Keratinocyte (primary cell): ENCODE measurements at regions not wholly inside any gene's neighbourhood (a gene's known extent, or its start where the extent isn't known, plus 50 kb on each side); places are given as distances from the start of the nearest gene placed in this dataset.

Experiments
- DNase-seq: peaks from one replicate; pipeline ENCODE4 v3.0.0-alpha.2; 2011; ENCODE audit warnings: low read depth, missing footprints, low spot score
- FAIRE-seq: peaks from 2 replicates; lab custom pipeline; 2011; peaks lifted over from hg19 to GRCh38; lab: Jason Lieb, UNC
- H2AFZ ChIP-seq: 2 replicates; pipeline ENCODE4 v1.6.0; 2012; ENCODE audit warnings: low read length, control low read depth, inconsistent platforms; ENCODE audit not compliant: control insufficient read depth
- H3K27ac ChIP-seq: 2 replicates; pipeline ENCODE4 v1.5.1; 2011; ENCODE audit warnings: low read length; ENCODE audit not compliant: control insufficient read depth, insufficient read depth
- H3K27me3 ChIP-seq: 3 replicates; pipeline ENCODE4 v1.6.0; 2011; ENCODE audit warnings: low read length; ENCODE audit not compliant: control insufficient read depth, insufficient read depth; ENCODE audit errors: extremely low read depth
- H3K36me3 ChIP-seq, 2 experiments: 2 replicates in 1 of 2; 3 replicates in 1 of 2; pipeline ENCODE4 v1.5.1; 2011; ENCODE audit warnings: low read length in 2 of 2, mild to moderate bottlenecking in 1 of 2; ENCODE audit not compliant: control insufficient read depth in 2 of 2, insufficient read depth in 2 of 2; ENCODE audit errors: extremely low read depth in 1 of 2
- H3K4me1 ChIP-seq: 3 replicates; pipeline ENCODE4 v1.5.1; 2011; ENCODE audit warnings: low read length; ENCODE audit not compliant: control insufficient read depth, insufficient read depth; ENCODE audit errors: extremely low read depth
- H3K4me2 ChIP-seq: 3 replicates; pipeline ENCODE4 v1.6.0; 2011; ENCODE audit warnings: low read depth, low read length; ENCODE audit not compliant: control insufficient read depth, insufficient read depth; ENCODE audit errors: extremely low read depth
- H3K4me3 ChIP-seq, 3 experiments: fragments of 200-600 bp in 1 of 3; sonication (generic) in 1 of 3; 2 replicates in 2 of 3; 3 replicates in 1 of 3; pipeline ENCODE4 v1.5.1; 2011 to 2016; ENCODE audit warnings: low read length in 3 of 3, mild to moderate bottlenecking in 3 of 3, control low read depth in 2 of 3, inconsistent platforms in 1 of 3, low read depth in 1 of 3, mixed read lengths in 1 of 3, mixed run types in 1 of 3, moderate library complexity in 1 of 3; ENCODE audit not compliant: control insufficient read depth in 2 of 3, insufficient read depth in 2 of 3; ENCODE audit errors: extremely low read depth in 1 of 3
- H3K79me2 ChIP-seq: 2 replicates; pipeline ENCODE4 v1.6.0; 2012; ENCODE audit warnings: low read length; ENCODE audit not compliant: control insufficient read depth, insufficient read depth
- H3K9ac ChIP-seq: 3 replicates; pipeline ENCODE4 v1.6.0; 2011; ENCODE audit warnings: low read length; ENCODE audit not compliant: control insufficient read depth, insufficient read depth; ENCODE audit errors: extremely low read depth
- H3K9me1 ChIP-seq: 3 replicates; pipeline ENCODE4 v1.6.0; 2011; ENCODE audit warnings: low read length; ENCODE audit not compliant: control insufficient read depth, insufficient read depth; ENCODE audit errors: extremely low read depth
- H3K9me3 ChIP-seq: 2 replicates; pipeline ENCODE4 v1.5.1; 2012; ENCODE audit warnings: low read depth, low read length; ENCODE audit not compliant: control insufficient read depth
- H4K20me1 ChIP-seq: 3 replicates; pipeline ENCODE4 v1.6.0; 2011; ENCODE audit warnings: low read length; ENCODE audit not compliant: control insufficient read depth, insufficient read depth; ENCODE audit errors: extremely low read depth
- EZH2 ChIP-seq: IDR thresholded peaks from one replicate; pipeline ENCODE4 v1.6.1; 2012; ENCODE audit warnings: inconsistent platforms, mild to moderate bottlenecking, low read length, moderate library complexity
- dilution Hi-C: fragments of 300-500 bp; cut with MboI; formaldehyde crosslinking; loops from one replicate; pipeline ENCODE4 v1.7.0; 2020; ENCODE audit warnings: low sequenced_read_pairs; ENCODE audit not compliant: extremely low pct_ligation_motif_present
- TF ChIP-seq, protein P1 (sequence below), 3 experiments: IDR thresholded peaks in 1 of 3; conservative IDR thresholded peaks in 1 of 3; optimal IDR thresholded peaks in 1 of 3; 2 replicates in 2 of 3; 3 replicates in 1 of 3; pipeline versions ENCODE3 to v1.5.1; 2011; ENCODE audit warnings: low read length in 3 of 3, mild to moderate bottlenecking in 3 of 3, moderate library complexity in 2 of 3, control low read depth in 1 of 3, inconsistent platforms in 1 of 3; ENCODE audit not compliant: insufficient read depth in 2 of 3; ENCODE audit errors: extremely low read depth in 1 of 3

DNA sequence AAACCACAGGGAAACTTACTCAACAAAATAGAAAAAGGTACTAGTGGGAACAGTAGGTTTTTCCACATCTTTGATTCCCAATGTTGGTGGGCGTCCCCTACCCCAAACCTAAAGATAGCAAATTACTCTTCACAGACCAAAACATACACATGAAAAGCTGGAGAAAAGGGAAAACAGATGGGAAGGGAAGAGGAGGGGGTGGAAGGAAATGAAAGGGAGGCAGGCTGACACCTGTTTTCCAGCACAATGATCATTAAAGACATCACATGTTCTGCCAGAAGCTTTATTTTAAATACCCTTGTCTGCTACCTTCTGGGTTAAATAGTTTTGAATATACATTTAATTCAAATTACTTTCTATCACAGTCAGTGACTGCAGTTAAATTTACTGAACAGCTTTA lies 1617.9 kb upstream of the SEL1L start:
- Histone ChIP-seq H3K27ac (no peak overlapping the region), H3K9me1 (no peaks in the 10 kb centered on the region), H3K9ac (no peak overlapping the region), H3K36me3 (no peaks in the 10 kb centered on the region), H3K27me3 (no peaks in the 10 kb centered on the region), H3K79me2 (no peaks in the 10 kb centered on the region), H2AFZ (no peak overlapping the region), H3K4me1 (no peaks in the 10 kb centered on the region), H3K4me3 (no peak overlapping the region), H4K20me1 (no peaks in the 10 kb centered on the region), H3K4me2 (no peak overlapping the region), H3K9me3 (no peaks in the 10 kb centered on the region)
- no peak for TF ChIP-seq EZH2
- TF ChIP-seq, protein P1, sequence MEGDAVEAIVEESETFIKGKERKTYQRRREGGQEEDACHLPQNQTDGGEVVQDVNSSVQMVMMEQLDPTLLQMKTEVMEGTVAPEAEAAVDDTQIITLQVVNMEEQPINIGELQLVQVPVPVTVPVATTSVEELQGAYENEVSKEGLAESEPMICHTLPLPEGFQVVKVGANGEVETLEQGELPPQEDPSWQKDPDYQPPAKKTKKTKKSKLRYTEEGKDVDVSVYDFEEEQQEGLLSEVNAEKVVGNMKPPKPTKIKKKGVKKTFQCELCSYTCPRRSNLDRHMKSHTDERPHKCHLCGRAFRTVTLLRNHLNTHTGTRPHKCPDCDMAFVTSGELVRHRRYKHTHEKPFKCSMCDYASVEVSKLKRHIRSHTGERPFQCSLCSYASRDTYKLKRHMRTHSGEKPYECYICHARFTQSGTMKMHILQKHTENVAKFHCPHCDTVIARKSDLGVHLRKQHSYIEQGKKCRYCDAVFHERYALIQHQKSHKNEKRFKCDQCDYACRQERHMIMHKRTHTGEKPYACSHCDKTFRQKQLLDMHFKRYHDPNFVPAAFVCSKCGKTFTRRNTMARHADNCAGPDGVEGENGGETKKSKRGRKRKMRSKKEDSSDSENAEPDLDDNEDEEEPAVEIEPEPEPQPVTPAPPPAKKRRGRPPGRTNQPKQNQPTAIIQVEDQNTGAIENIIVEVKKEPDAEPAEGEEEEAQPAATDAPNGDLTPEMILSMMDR (optimal IDR thresholded peaks at IDR 0.05 in 1 of 3, IDR thresholded peaks at IDR 0.05 in 1 of 3, conservative IDR thresholded peaks at IDR 0.05 in 1 of 3; ENCODE audit: extremely low read depth in 1 of 3, insufficient read depth in 2 of 3, low read length in 3 of 3), result no peak
- no peak for DNase-seq
- dilution Hi-C loops, result no loop called here
- FAIRE-seq, result no peak

DNA sequence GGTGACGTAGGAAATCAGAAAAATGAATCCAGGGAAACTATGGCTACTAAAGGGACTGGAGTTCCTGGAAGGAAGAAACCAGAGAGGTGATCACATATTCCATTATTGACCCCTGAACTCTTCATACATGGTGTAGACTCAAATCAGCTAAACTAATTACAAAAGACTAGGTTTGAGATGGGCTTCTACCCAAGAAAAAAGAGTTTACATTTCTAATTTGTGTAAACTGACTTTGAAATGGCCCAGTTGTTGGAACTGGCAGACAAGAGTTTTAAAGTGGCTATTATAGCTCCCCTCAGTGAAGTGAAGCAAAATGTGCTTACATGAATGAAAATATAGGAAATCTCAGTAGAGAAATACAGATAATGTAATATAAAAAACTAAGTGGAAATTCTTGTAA lies 1619.4 kb upstream of the SEL1L start:
- no peak for DNase-seq
- Histone ChIP-seq H3K27ac (no peak overlapping the region), H3K9ac (no peak overlapping the region), H3K36me3 (no peaks in the 10 kb centered on the region), H3K9me3 (no peaks in the 10 kb centered on the region), H3K4me3 (no peak overlapping the region), H3K4me2 (no peak overlapping the region), H4K20me1 (no peaks in the 10 kb centered on the region), H3K27me3 (no peaks in the 10 kb centered on the region), H3K4me1 (no peaks in the 10 kb centered on the region), H3K79me2 (no peaks in the 10 kb centered on the region), H2AFZ (no peak overlapping the region), H3K9me1 (no peaks in the 10 kb centered on the region)
- TF ChIP-seq EZH2, result no peak
- TF ChIP-seq, protein P1 (optimal IDR thresholded peaks at IDR 0.05 in 1 of 3, IDR thresholded peaks at IDR 0.05 in 1 of 3, conservative IDR thresholded peaks at IDR 0.05 in 1 of 3; ENCODE audit: extremely low read depth in 1 of 3, insufficient read depth in 2 of 3, low read length in 3 of 3), result no peak
- FAIRE-seq, result no peak
- dilution Hi-C loops, result no loop called here
